MM.1S (cell line): ENCODE measurements at regions not wholly inside any gene's neighbourhood (a gene's known extent, or its start where the extent isn't known, plus 50 kb on each side); places are given as distances from the start of the nearest gene placed in this dataset.
A peak's percentile ranks its signal among the peaks of the same experiment; 100 is the strongest.

Source experiments
- DNase-seq: peaks from one replicate; pipeline ENCODE4 v3.0.0-alpha.2; 2015
- H2AFZ ChIP-seq: fragments of 300-600 bp; sonication (generic); 2 replicates; pipeline ENCODE4 v1.6.0; 2016; ENCODE audit warnings: antibody characterized with exemption, low read length
- H3F3A ChIP-seq: fragments of 300-600 bp; sonication (generic); 2 replicates; pipeline ENCODE4 v1.6.1; 2016; ENCODE audit warnings: mild to moderate bottlenecking, antibody characterized with exemption, low read length, moderate library complexity, mixed read lengths; ENCODE audit not compliant: insufficient read depth
- H3K27ac ChIP-seq: fragments of 300-600 bp; sonication (generic); 2 replicates; pipeline ENCODE4 v1.5.1; 2016; ENCODE audit warnings: mild to moderate bottlenecking, low read length
- H3K27me3 ChIP-seq: fragments of 300-600 bp; sonication (generic); replicated peaks from 2 replicates; pipeline ENCODE4 v1.6.0; 2016; ENCODE audit warnings: low read length; ENCODE audit not compliant: insufficient read depth
- H3K36me3 ChIP-seq: fragments of 300-600 bp; sonication (generic); replicated peaks from 2 replicates; pipeline ENCODE4 v1.6.1; 2016; ENCODE audit warnings: mild to moderate bottlenecking, low read length, mixed read lengths; ENCODE audit not compliant: insufficient read depth
- H3K4me1 ChIP-seq: fragments of 300-600 bp; sonication (generic); 2 replicates; pipeline ENCODE4 v1.6.1; 2016; ENCODE audit warnings: low read length, mixed read lengths
- H3K4me2 ChIP-seq: fragments of 300-600 bp; sonication (generic); 2 replicates; pipeline ENCODE4 v1.6.0; 2016; ENCODE audit warnings: low read depth, low read length
- H3K4me3 ChIP-seq: fragments of 300-600 bp; sonication (generic); 2 replicates; pipeline ENCODE4 v1.5.1; 2016; ENCODE audit warnings: low read length, mixed read lengths
- H3K79me2 ChIP-seq: fragments of 300-600 bp; sonication (generic); 2 replicates; pipeline ENCODE4 v1.6.1; 2016; ENCODE audit warnings: mixed run types, low read length, mixed read lengths
- H3K9ac ChIP-seq: fragments of 300-600 bp; sonication (generic); 2 replicates; pipeline ENCODE4 v1.6.1; 2016; ENCODE audit warnings: low read length, mixed read lengths
- H3K9me2 ChIP-seq: fragments of 300-600 bp; sonication (generic); replicated peaks from 2 replicates; pipeline ENCODE4 v1.6.1; 2016; ENCODE audit warnings: mild to moderate bottlenecking, low read length, mixed read lengths; ENCODE audit not compliant: insufficient read depth
- H3K9me3 ChIP-seq: fragments of 300-600 bp; sonication (generic); replicated peaks from 2 replicates; pipeline ENCODE4 v1.6.1; 2016; ENCODE audit warnings: mild to moderate bottlenecking, low read length, mixed read lengths; ENCODE audit not compliant: insufficient read depth
- H4K20me1 ChIP-seq: fragments of 300-600 bp; sonication (generic); 2 replicates; pipeline ENCODE4 v1.6.1; 2016; ENCODE audit warnings: mild to moderate bottlenecking, low read length, moderate library complexity, mixed read lengths; ENCODE audit not compliant: insufficient read depth
- EZH2 ChIP-seq: fragments of 300-600 bp; sonication (generic); optimal IDR thresholded peaks from 2 replicates; pipeline ENCODE3; 2017; ENCODE audit warnings: low read depth, mild to moderate bottlenecking, antibody characterized with exemption, low read length, mixed read lengths
- EZH2phosphoT487 ChIP-seq: fragments of 300-600 bp; sonication (generic); IDR thresholded peaks from 2 replicates; pipeline ENCODE4 v1.6.1; 2018; ENCODE audit warnings: antibody characterized with exemption, low read length
- TF ChIP-seq, protein P1 (sequence below): fragments of 300-600 bp; sonication (generic); IDR thresholded peaks from 2 replicates; pipeline ENCODE4 v1.5.1; 2016; ENCODE audit warnings: antibody characterized with exemption, low read length, mixed read lengths

- DNase-seq = peak; percentile 54
- H3F3A ChIP-seq = no peaks in the 10 kb centered on the region
- no peak overlapping the region for H3K4me3 ChIP-seq
- H3K36me3 ChIP-seq = no peaks in the 10 kb centered on the region
- no peak for TF ChIP-seq EZH2
- TF ChIP-seq, protein P1, sequence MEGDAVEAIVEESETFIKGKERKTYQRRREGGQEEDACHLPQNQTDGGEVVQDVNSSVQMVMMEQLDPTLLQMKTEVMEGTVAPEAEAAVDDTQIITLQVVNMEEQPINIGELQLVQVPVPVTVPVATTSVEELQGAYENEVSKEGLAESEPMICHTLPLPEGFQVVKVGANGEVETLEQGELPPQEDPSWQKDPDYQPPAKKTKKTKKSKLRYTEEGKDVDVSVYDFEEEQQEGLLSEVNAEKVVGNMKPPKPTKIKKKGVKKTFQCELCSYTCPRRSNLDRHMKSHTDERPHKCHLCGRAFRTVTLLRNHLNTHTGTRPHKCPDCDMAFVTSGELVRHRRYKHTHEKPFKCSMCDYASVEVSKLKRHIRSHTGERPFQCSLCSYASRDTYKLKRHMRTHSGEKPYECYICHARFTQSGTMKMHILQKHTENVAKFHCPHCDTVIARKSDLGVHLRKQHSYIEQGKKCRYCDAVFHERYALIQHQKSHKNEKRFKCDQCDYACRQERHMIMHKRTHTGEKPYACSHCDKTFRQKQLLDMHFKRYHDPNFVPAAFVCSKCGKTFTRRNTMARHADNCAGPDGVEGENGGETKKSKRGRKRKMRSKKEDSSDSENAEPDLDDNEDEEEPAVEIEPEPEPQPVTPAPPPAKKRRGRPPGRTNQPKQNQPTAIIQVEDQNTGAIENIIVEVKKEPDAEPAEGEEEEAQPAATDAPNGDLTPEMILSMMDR = peak; percentile 72
- H3K9me2 ChIP-seq = no peaks in the 10 kb centered on the region
- H2AFZ ChIP-seq = no peak overlapping the region
- H3K27me3 ChIP-seq = no peaks in the 10 kb centered on the region
- H3K9me3 ChIP-seq = no peaks in the 10 kb centered on the region
- H3K4me2 ChIP-seq = no peak overlapping the region
- no peaks in the 10 kb centered on the region for H3K4me1 ChIP-seq
- H3K79me2 ChIP-seq = no peaks in the 10 kb centered on the region
- H4K20me1 ChIP-seq = no peaks in the 10 kb centered on the region
- no peak overlapping the region for H3K27ac ChIP-seq
- no peak overlapping the region for H3K9ac ChIP-seq
Observed at GRCh38 chr12:62123721-62124203, 136.4 kb upstream of the USP15 start.

- Histone ChIP-seq H3K79me2 (no peaks in the 10 kb centered on the region), H3K4me2 (no peak overlapping the region), H4K20me1 (no peaks in the 10 kb centered on the region), H3K9ac (no peak overlapping the region), H3K27ac (no peak overlapping the region), H3K4me1 (no peaks in the 10 kb centered on the region), H3K9me3 (no peaks in the 10 kb centered on the region), H3K36me3 (no peaks in the 10 kb centered on the region), H2AFZ (no peak overlapping the region), H3F3A (no peaks in the 10 kb centered on the region), H3K4me3 (no peak overlapping the region), H3K27me3 (no peaks in the 10 kb centered on the region), H3K9me2 (no peaks in the 10 kb centered on the region)
- TF ChIP-seq EZH2phosphoT487 = no peak
- TF ChIP-seq, protein P1 = no peak
- no peak for TF ChIP-seq EZH2
- DNase-seq = no peak
Observed at GRCh38 chr12:62127516-62127915, 132.7 kb upstream of the USP15 start.

DNA sequence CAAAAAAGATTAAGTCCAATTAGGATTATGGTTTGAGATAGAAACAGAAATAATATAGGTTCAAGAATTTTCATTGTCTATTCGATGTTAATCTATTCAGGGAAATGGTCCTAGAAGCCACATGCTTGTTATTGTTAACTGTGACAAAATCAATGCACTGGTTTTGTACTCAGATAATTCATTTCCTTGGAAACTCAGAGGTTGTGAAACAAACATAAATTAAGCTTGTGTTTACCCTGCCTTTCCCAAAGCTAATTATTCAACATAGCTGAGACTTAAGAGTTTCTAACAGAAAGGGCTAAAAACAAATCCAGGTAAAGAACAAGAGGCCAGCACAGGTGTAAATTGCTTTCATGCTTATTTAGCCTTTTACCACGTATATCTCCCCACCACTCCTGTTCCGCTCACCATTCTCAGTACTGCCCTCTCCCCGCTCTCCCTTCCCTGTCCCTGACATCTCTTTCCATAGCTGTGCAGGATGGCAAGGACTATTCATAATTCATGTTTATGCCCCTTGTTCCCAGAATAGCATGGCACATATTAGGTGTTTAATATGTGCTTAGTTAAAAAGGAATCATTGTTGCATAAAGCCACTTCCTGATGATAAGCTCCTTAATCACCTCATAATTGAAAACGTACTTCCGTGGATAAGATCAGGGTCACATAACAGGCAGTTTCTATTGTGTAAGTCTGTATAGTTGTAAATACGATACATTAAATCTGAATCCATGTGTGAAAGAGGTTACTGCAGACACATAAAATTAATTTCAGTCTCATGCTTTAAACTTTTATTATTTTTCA lies 131.8 kb upstream of the USP15 start:
- H3K27ac ChIP-seq = no peak overlapping the region
- no peaks in the 10 kb centered on the region for H3K36me3 ChIP-seq
- no peaks in the 10 kb centered on the region for H3K9me2 ChIP-seq
- no peak overlapping the region for H3K9ac ChIP-seq
- H3K9me3 ChIP-seq = no peaks in the 10 kb centered on the region
- H3K4me3 ChIP-seq = no peak overlapping the region
- no peak for DNase-seq
- no peaks in the 10 kb centered on the region for H3K79me2 ChIP-seq
- H3F3A ChIP-seq = no peaks in the 10 kb centered on the region
- no peaks in the 10 kb centered on the region for H4K20me1 ChIP-seq
- no peaks in the 10 kb centered on the region for H3K27me3 ChIP-seq
- H2AFZ ChIP-seq = no peak overlapping the region
- no peaks in the 10 kb centered on the region for H3K4me1 ChIP-seq
- no peak overlapping the region for H3K4me2 ChIP-seq
- TF ChIP-seq EZH2phosphoT487 = no peak
- no peak for TF ChIP-seq EZH2
- TF ChIP-seq, protein P1 = no peak
